Gastrocnemius medialis (tissue), 4 donors: ENCODE measurements at regions not wholly inside any gene's neighbourhood (a gene's known extent, or its start where the extent isn't known, plus 50 kb on each side); places are given as distances from the start of the nearest gene placed in this dataset.

Experiments
- ATAC-seq, 2 donors: fragments of 150-250 bp; one replicate each; pipeline ENCODE4 v1.9.1; 2016
- DNase-seq, 2 donors: peaks; one replicate each; pipeline ENCODE4 v3.0.0-alpha.2; 2019
- H3K27ac ChIP-seq, 4 donors: fragments of 200-600 bp; sonication (generic); 1 replicate in 1 of 4; 2 replicates in 3 of 4; pipeline ENCODE4 v1.5.1; 2016 to 2018; ENCODE audit warnings: mild to moderate bottlenecking in 2 of 4, moderate library complexity in 1 of 4
- H3K27me3 ChIP-seq, 3 donors: fragments of 200-600 bp; sonication (generic) in 2 of 3; 1 replicate in 1 of 3; 2 replicates in 2 of 3; pipeline versions ENCODE4 v1.5.1 to v1.6.0; 2016 to 2019; ENCODE audit warnings: mild to moderate bottlenecking in 1 of 3, moderate library complexity in 1 of 3
- H3K36me3 ChIP-seq, 2 donors: fragments of 200-600 bp; sonication (generic) in 1 of 2; one replicate each; pipeline ENCODE4 v1.5.1; 2017 to 2018
- H3K4me1 ChIP-seq, 2 donors: fragments of 200-600 bp; sonication (generic) in 1 of 2; one replicate each; pipeline ENCODE4 v1.5.1; 2016 to 2017; ENCODE audit warnings: mild to moderate bottlenecking in 2 of 2
- H3K4me3 ChIP-seq, 4 donors: fragments of 200-600 bp; sonication (generic) in 3 of 4; 1 replicate in 1 of 4; 2 replicates in 3 of 4; pipeline ENCODE4 v1.5.1; 2016 to 2019; ENCODE audit warnings: mild to moderate bottlenecking in 2 of 4
- H3K9me3 ChIP-seq, 3 donors: fragments of 200-600 bp; sonication (generic) in 2 of 3; 1 replicate in 1 of 3; 2 replicates in 2 of 3; pipeline ENCODE4 v1.5.1; 2016 to 2019
- CTCF ChIP-seq, 5 experiments: fragments of 450-650 bp in 3 of 5; fragments of 200-600 bp in 2 of 5; sonication (generic) in 2 of 5; IDR thresholded peaks in 4 of 5; conservative IDR thresholded peaks in 1 of 5; 1 replicate in 4 of 5; 2 replicates in 1 of 5; pipeline ENCODE4 v1.5.1; 2016 to 2019; ENCODE audit warnings: antibody characterized with exemption in 5 of 5, mild to moderate bottlenecking in 3 of 5, moderate library complexity in 3 of 5
- POLR2A ChIP-seq, 2 donors: fragments of 450-650 bp; IDR thresholded peaks; one replicate each; pipeline ENCODE4 v1.6.1; 2017; ENCODE audit warnings: antibody characterized with exemption in 2 of 2, mild to moderate bottlenecking in 2 of 2, moderate library complexity in 2 of 2
- in situ Hi-C, 4 donors: fragments of 200-750 bp; cut with MboI; loops; one replicate each; pipeline versions ENCODE4 v1.15.0 to v1.8.0; 2017; ENCODE audit warnings: low sequenced_read_pairs in 4 of 4
- intact Hi-C: fragments of 100-400 bp; cut with DNase I; formaldehyde crosslinking; loops from one replicate; pipeline ENCODE4 v1.15.1; 2023; ENCODE audit warnings: low total_unique reads

GRCh38 chr18:32553640-32554365, 83.1 kb upstream of the GAREM1 start:
- intact Hi-C loops, result no loop called here
- in situ Hi-C loops, result loop anchor here (5.0 to 10.0 kb wide), 4 partner anchors 279 to 397 kb away; no protein-coding TSS in a partner anchor
- DNase-seq, result no peak

GRCh38 chr18:32553174-32553573, 82.5 kb upstream of the GAREM1 start:
- DNase-seq (no peak), ATAC-seq (peak in 1 of 2 donors; percentile 25)
- no peaks in the 10 kb centered on the region for H3K27me3 ChIP-seq
- no peaks in the 10 kb centered on the region for H3K9me3 ChIP-seq
- no peak overlapping the region for H3K4me3 ChIP-seq
- no peaks in the 10 kb centered on the region for H3K4me1 ChIP-seq
- in situ Hi-C loops, result loop anchor here (5.0 to 10.0 kb wide), 4 partner anchors 278 to 396 kb away; no protein-coding TSS in a partner anchor
- H3K27ac ChIP-seq, result no peak overlapping the region
- intact Hi-C loops, result no loop called here
- TF ChIP-seq CTCF (IDR thresholded peaks at IDR 0.05 in 4 of 5, conservative IDR thresholded peaks at IDR 0.05 in 1 of 5), result no peak
- TF ChIP-seq POLR2A (IDR thresholded peaks at IDR 0.05), result no peak
- H3K36me3 ChIP-seq, result no peaks in the 10 kb centered on the region

More at GRCh38 chr18:32553640-32554365, 83.1 kb upstream of the GAREM1 start:
- no peak for TF ChIP-seq POLR2A (IDR thresholded peaks at IDR 0.05)
- no peak for TF ChIP-seq CTCF (IDR thresholded peaks at IDR 0.05 in 4 of 5, conservative IDR thresholded peaks at IDR 0.05 in 1 of 5)
- H3K27me3 ChIP-seq, result no peaks in the 10 kb centered on the region
- H3K27ac ChIP-seq, result no peak overlapping the region
- no peaks in the 10 kb centered on the region for H3K4me1 ChIP-seq
- H3K4me3 ChIP-seq, result no peak overlapping the region
- no peaks in the 10 kb centered on the region for H3K9me3 ChIP-seq
- no peaks in the 10 kb centered on the region for H3K36me3 ChIP-seq
- no peak for ATAC-seq

- intact Hi-C loops (loop anchor here (1.0 kb wide), 1 partner anchor 394 kb away; no protein-coding TSS in a partner anchor), in situ Hi-C loops (loop anchor here (5.0 to 10.0 kb wide), 4 partner anchors 278 to 395 kb away; no protein-coding TSS in a partner anchor)
- no peaks in the 10 kb centered on the region for H3K36me3 ChIP-seq
- DNase-seq, result peak; percentile 39 to 46
- no peaks in the 10 kb centered on the region for H3K4me1 ChIP-seq
- H3K27me3 ChIP-seq, result no peaks in the 10 kb centered on the region
- no peaks in the 10 kb centered on the region for H3K9me3 ChIP-seq
- no peak for TF ChIP-seq POLR2A (IDR thresholded peaks at IDR 0.05)
- peak; percentile 61 to 81 (median 75) for TF ChIP-seq CTCF (IDR thresholded peaks at IDR 0.05 in 4 of 5, conservative IDR thresholded peaks at IDR 0.05 in 1 of 5)
- ATAC-seq, result peak; percentile 81 to 84
- no peak overlapping the region for H3K27ac ChIP-seq
- no peak overlapping the region for H3K4me3 ChIP-seq
Measured at GRCh38 chr18:32552421-32553030, 81.8 kb upstream of the GAREM1 start.

GRCh38 chr18:32550963-32551362, 80.3 kb upstream of the GAREM1 start:
- in situ Hi-C loops, result loop anchor here (5.0 to 10.0 kb wide), 4 partner anchors 276 to 394 kb away; no protein-coding TSS in a partner anchor

More at GRCh38 chr18:32550963-32551362, 80.3 kb upstream of the GAREM1 start:
- DNase-seq (no peak), ATAC-seq (no peak)
- Histone ChIP-seq H3K4me1 (no peaks in the 10 kb centered on the region), H3K9me3 (no peaks in the 10 kb centered on the region), H3K27ac (no peak overlapping the region), H3K36me3 (no peaks in the 10 kb centered on the region), H3K27me3 (no peaks in the 10 kb centered on the region), H3K4me3 (no peak overlapping the region)
- intact Hi-C loops, result no loop called here
- no peak for TF ChIP-seq CTCF (IDR thresholded peaks at IDR 0.05 in 4 of 5, conservative IDR thresholded peaks at IDR 0.05 in 1 of 5)
- TF ChIP-seq POLR2A (IDR thresholded peaks at IDR 0.05), result no peak
